GM10248 (cell line): ENCODE measurements at regions not wholly inside any gene's neighbourhood (a gene's known extent, or its start where the extent isn't known, plus 50 kb on each side); places are given as distances from the start of the nearest gene placed in this dataset.

Experiments
- CTCF ChIA-PET: fragments of 300-600 bp; sonication (Branson Sonifier 250); formaldehyde crosslinking; extraction: SDS; loops from one replicate; lab custom pipeline; 2021; ENCODE audit warnings: antibody characterized with exemption; lab: Yijun Ruan, JAX
- POLR2A ChIA-PET: fragments of 350-650 bp; sonication (Branson Sonifier 250); formaldehyde crosslinking; extraction: SDS; loops from one replicate; lab custom pipeline; 2020; ENCODE audit warnings: antibody characterized with exemption; lab: Yijun Ruan, JAX
- DNase-seq: peaks from one replicate; pipeline ENCODE4 v3.0.0; 2012; ENCODE audit errors: extremely low spot score
- CTCF ChIP-seq: IDR thresholded peaks from 2 replicates; pipeline ENCODE4 v1.5.1; 2012; ENCODE audit warnings: mild to moderate bottlenecking, low read depth; ENCODE audit errors: extremely low read depth, missing control alignments, control extremely low read depth

- TF ChIP-seq CTCF: no peak
Observed at GRCh38 chr22:49185312-49185969, 642.2 kb downstream of the BRD1 start.

GRCh38 chr22:49184736-49185135, 642.9 kb downstream of the BRD1 start:
- ChIA-PET CTCF (no interaction called here), POLR2A (no interaction called here)
- DNase-seq: no peak
- no peak for TF ChIP-seq CTCF

More at GRCh38 chr22:49185312-49185969, 642.2 kb downstream of the BRD1 start:
- ChIA-PET POLR2A (no interaction called here), CTCF (no interaction called here)
- no peak for DNase-seq

- CTCF ChIA-PET: no interaction called here
- no peak for TF ChIP-seq CTCF
- no peak for DNase-seq
- POLR2A ChIA-PET: no interaction called here
Observed at GRCh38 chr22:49183826-49184216, 643.9 kb downstream of the BRD1 start.

- POLR2A ChIA-PET: no interaction called here
- no peak for TF ChIP-seq CTCF
- CTCF ChIA-PET: no interaction called here
- no peak for DNase-seq
Observed at GRCh38 chr22:49183208-49183825, 644.4 kb downstream of the BRD1 start.

GRCh38 chr22:49182416-49182815, 645.3 kb downstream of the BRD1 start:
- CTCF ChIA-PET: no interaction called here
- POLR2A ChIA-PET: no interaction called here
- no peak for DNase-seq
- no peak for TF ChIP-seq CTCF

- ChIA-PET POLR2A (no interaction called here), CTCF (no interaction called here)
- no peak for TF ChIP-seq CTCF
- no peak for DNase-seq
Observed at GRCh38 chr22:49181942-49182341, 645.7 kb downstream of the BRD1 start.

GRCh38 chr22:49181431-49181830, 646.2 kb downstream of the BRD1 start:
- no peak for TF ChIP-seq CTCF
- CTCF ChIA-PET: no interaction called here
- no peak for DNase-seq
- POLR2A ChIA-PET: no interaction called here
